Fibroblast of skin of back (primary cell): ENCODE measurements at regions not wholly inside any gene's neighbourhood (a gene's known extent, or its start where the extent isn't known, plus 50 kb on each side); places are given as distances from the start of the nearest gene placed in this dataset.
"Not testable (repeated sequence)": the region's sequence is repeated elsewhere in the genome, so short reads cannot be mapped to it uniquely, and the experiment has no call there.

Source experiments
- DNase-seq: peaks from one replicate; pipeline ENCODE4 v3.0.0-alpha.2; 2013

DNA sequence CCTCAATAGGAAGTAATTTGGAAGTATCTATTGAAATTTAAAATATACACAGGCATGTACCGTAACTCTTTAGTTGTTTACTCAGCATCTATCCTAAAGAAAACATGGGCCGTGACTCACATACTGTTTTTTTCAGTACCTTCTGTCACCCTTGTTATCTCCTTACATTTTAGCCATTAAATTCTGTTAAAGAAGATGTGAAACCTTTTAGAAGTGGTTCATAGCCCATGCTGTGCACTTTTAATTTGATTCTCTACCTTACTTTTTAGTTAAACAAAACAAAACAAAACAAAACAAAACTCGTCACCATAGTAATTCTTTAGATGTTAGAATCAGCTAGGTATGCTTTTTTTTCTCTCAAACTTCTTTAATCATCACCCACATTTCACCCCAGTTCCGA, 494.4 kb upstream of the RGS6 start:
- no peak for DNase-seq

DNA sequence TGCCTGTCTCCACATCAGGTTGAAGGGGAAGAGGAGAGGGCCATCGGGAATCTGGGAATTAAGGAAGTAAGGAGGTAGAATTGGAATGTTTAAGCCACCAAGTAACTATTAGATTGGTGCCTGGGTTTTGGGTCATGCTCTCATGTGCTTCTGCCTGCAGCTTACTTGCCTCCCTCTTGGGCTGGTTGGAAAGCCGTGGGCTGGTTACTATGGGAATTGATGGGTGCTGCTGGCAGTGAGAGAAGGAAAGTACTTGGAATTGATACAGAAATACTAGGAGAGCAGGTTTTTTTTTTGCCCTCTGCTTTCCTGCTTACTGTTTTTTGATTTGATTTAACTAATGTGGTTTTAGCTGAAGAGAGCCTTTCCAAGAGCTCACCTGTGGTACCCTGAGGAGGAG, 493.5 kb upstream of the RGS6 start:
- no peak for DNase-seq

GRCh38 chr14:71441126-71441525, 491.1 kb upstream of the RGS6 start:
- DNase-seq = no peak

GRCh38 chr14:71444030-71444822, 488.0 kb upstream of the RGS6 start:
- DNase-seq = no peak

GRCh38 chr14:71448431-71449315, 483.6 kb upstream of the RGS6 start:
- DNase-seq = no peak

DNA sequence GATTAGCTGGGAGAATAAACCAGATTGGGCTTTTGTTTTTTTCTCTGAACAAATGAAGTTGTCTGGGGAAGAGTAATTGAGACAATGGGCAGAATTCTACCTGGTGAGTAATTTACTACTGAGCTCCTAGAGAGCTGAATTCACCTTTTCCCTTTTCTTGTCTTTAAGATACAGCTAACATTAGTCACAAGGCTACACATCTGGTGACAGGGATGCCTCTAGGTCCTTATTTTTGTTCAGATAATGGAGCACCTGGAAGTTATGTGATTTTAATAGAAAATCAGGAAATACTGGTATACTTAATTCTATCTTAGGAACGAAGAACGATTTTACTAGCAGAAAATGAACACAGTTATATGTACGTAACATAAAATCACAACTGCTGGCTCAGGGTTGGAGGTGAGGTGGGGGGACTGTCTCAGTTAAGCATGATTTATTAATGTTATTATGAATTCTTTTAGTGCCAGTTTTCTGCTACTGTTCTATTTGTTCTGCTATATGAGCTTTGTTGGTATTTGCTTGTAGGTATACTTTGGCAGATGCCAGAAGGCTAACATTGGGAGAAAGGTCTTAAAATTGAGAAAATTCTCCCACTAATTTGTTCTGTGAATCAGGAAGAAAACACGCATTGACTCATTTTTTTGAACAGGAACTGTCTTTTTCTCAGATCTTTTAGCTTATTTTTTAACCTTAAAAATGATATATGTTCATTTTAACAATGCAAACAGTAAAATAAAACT, 482.7 kb upstream of the RGS6 start:
- no peak for DNase-seq

DNA sequence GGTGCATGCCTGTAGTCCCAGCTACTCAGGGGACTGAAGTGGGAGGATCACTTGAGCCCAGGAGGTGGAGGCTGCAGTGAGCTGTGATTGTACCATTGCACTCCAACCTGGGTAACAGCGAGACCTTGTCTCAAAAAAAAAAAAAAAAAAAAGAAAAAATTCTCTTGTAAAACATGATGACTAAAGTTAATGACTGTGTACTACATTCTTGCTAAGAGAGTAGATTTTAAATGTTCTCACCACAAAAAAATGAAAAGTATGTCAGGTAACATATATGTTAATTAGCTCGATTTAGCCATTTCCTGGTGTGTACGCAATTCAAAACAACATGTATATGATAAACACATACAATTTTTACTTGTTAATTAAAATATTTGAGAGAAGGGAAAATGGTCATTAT, 480.7 kb upstream of the RGS6 start:
- no peak for DNase-seq

GRCh38 chr14:71452539-71452938, 479.7 kb upstream of the RGS6 start:
- no peak for DNase-seq

- no peak for DNase-seq
Measured at GRCh38 chr14:71452987-71453386, 479.2 kb upstream of the RGS6 start.

DNA sequence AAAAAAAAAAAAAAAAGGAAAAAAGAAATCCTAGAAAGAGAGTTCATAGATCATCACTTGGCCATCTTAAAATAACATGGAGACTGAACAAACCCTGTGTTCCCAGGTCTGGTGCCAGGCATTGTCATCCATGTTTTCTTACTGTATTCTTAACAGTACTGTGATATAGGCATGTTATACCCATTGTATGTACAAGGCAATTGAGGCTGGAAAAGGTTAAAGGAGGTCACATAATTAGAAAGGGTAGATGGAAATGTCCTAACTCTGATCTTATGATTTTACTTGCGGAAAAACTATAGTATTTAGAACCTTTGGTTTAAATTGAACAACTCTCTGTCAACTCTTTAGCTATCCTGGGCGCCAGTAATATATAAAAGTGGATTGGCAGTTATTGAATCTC, 478.2 kb upstream of the RGS6 start:
- DNase-seq = no peak

GRCh38 chr14:71454513-71455332, 477.5 kb upstream of the RGS6 start:
- DNase-seq = no peak

- no peak for DNase-seq
Measured at GRCh38 chr14:71460091-71460490, 472.1 kb upstream of the RGS6 start.

- not testable (repeated sequence) for DNase-seq
Measured at GRCh38 chr14:71461617-71462016, 470.6 kb upstream of the RGS6 start.

DNA sequence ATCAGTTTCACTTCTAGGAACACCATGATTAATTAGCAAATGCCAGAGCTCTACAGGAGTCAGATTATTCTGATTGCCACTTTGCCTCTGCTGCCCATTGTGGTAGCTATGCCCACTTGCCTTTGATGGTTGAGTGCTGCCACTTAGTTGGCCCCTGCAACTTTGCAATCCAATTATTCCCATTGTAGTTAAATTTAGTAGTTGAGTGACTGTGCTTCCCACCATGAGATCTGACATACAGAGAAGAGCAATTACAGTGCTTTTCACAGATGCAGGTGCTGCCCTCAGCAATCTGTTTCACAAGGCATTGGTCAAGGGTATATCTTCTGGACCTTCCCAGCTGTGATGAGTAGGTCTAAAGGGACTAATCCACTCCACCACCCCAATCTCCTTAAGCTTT, 468.4 kb upstream of the RGS6 start:
- no peak for DNase-seq

DNA sequence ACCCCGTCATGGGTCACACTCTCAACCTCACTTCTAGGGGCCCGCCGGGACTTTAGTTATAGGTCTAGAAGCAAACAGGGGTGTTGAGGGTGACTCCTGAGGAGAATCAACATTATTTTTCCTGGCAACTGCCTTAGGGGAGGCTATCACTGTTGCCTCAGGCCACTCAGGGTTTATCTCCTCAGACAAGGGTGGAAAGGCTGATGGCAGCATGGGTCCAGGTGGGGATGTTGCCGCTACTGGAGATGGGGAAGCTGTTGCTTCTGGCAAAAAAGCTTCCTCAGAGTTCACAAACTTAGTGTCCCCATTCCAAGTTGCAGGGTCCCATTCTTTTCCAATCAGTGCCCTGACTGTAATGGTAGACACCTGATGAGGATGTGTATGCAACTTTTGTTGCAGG, 467.4 kb upstream of the RGS6 start:
- DNase-seq = no peak

- DNase-seq = no peak
Measured at GRCh38 chr14:71465316-71465715, 466.9 kb upstream of the RGS6 start.

DNA sequence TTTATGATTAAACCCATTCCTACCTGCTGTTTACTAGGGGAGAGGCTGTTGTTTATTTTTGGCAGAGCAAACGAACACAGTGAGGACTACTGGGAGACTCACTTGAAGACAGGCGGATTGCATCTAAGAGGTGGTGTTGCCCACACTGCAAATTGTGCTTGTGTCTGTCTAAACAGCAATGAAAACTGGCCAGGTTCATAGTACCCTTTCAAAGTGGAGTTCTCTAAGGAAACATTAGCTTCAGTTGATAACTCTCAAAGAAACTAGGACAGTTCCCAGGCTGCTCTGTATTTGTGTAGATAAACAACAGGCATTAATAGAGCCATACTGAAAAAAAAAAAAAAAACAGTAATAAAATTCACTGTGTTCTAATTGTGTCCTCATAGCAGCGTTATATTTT, 466.0 kb upstream of the RGS6 start:
- DNase-seq = no peak

DNA sequence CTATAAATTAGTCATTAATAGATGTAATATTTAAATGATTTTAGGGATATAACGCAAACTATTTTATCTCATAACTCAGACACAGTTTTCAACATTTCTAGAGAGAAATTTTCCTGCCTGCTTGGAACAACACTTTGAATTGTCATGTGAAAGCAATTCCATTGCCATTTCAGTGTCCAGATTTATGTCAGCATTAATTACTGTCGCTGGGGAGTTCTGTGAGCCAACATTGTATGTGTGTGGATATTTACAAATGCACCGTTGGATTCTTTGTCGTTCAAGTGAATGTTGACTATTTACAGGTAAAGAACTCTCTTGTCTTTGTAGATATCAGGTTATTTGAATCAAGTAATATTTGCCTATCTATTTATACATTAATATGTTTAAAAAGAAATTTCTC, 465.3 kb upstream of the RGS6 start:
- DNase-seq = no peak

GRCh38 chr14:71467361-71467811, 464.8 kb upstream of the RGS6 start:
- DNase-seq = peak; percentile 84

GRCh38 chr14:71468701-71469100, 463.5 kb upstream of the RGS6 start:
- no peak for DNase-seq

- DNase-seq = no peak
Measured at GRCh38 chr14:71469643-71470335, 462.4 kb upstream of the RGS6 start.
